DOHH2 (cell line): ENCODE measurements at regions not wholly inside any gene's neighbourhood (a gene's known extent, or its start where the extent isn't known, plus 50 kb on each side); places are given as distances from the start of the nearest gene placed in this dataset.

Experiments used
- EZH2phosphoT487 ChIP-seq: fragments of 200-600 bp; sonication (generic); IDR thresholded peaks from 2 replicates; pipeline ENCODE4 v1.6.1; 2017; ENCODE audit warnings: borderline replicate concordance, mild to moderate bottlenecking, antibody characterized with exemption, low read length, moderate library complexity, mixed read lengths
- TF ChIP-seq, protein P1 (sequence below): fragments of 200-600 bp; sonication (generic); IDR thresholded peaks from one replicate; pipeline ENCODE4 v1.5.1; 2014; ENCODE audit warnings: antibody characterized with exemption, mild to moderate bottlenecking, low read depth, low read length; ENCODE audit not compliant: poor library complexity, severe bottlenecking

- TF ChIP-seq, protein P1, sequence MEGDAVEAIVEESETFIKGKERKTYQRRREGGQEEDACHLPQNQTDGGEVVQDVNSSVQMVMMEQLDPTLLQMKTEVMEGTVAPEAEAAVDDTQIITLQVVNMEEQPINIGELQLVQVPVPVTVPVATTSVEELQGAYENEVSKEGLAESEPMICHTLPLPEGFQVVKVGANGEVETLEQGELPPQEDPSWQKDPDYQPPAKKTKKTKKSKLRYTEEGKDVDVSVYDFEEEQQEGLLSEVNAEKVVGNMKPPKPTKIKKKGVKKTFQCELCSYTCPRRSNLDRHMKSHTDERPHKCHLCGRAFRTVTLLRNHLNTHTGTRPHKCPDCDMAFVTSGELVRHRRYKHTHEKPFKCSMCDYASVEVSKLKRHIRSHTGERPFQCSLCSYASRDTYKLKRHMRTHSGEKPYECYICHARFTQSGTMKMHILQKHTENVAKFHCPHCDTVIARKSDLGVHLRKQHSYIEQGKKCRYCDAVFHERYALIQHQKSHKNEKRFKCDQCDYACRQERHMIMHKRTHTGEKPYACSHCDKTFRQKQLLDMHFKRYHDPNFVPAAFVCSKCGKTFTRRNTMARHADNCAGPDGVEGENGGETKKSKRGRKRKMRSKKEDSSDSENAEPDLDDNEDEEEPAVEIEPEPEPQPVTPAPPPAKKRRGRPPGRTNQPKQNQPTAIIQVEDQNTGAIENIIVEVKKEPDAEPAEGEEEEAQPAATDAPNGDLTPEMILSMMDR: no peak
- TF ChIP-seq EZH2phosphoT487: no peak
Observed at GRCh38 chr6:120489941-120490340, 844.3 kb downstream of the TBC1D32 start.
